K562 (cell line): ENCODE measurements at regions not wholly inside any gene's neighbourhood (a gene's known extent, or its start where the extent isn't known, plus 50 kb on each side); places are given as distances from the start of the nearest gene placed in this dataset.

Experiments used
- BCOR ChIP-seq: fragments of 450-650 bp; IDR thresholded peaks from 2 replicates; pipeline ENCODE4 v1.6.1; 2016
- CEBPZ ChIP-seq: fragments of 150-350 bp; IDR thresholded peaks from 2 replicates; pipeline ENCODE4 v1.6.1; 2014; ENCODE audit warnings: low read depth, mild to moderate bottlenecking, low read length, borderline replicate concordance
- CXXC5 ChIP-seq: fragments of 250-450 bp; sonication (Bioruptor Pico); IDR thresholded peaks from 2 replicates; pipeline ENCODE4 v1.8.0; 2022; ENCODE audit warnings: inconsistent platforms, mild to moderate bottlenecking, moderate library complexity
- HCFC1 ChIP-seq: IDR thresholded peaks from 2 replicates; pipeline ENCODE4 v1.6.1; 2012; ENCODE audit warnings: low read depth, low read length, improper control_type of control experiment
- HDAC8 ChIP-seq: fragments of 450-650 bp; IDR thresholded peaks from 2 replicates; pipeline ENCODE4 v1.6.1; 2016; ENCODE audit warnings: mild to moderate bottlenecking, missing genetic modification characterization, moderate library complexity, missing compliant biosample characterization
- HOMEZ ChIP-seq: fragments of 250-450 bp; sonication (Bioruptor Pico); IDR thresholded peaks from 2 replicates; pipeline ENCODE4 v1.4.0; 2020; ENCODE audit warnings: mild to moderate bottlenecking, moderate library complexity
- HOXB6 ChIP-seq: fragments of 250-450 bp; sonication (Bioruptor Pico); IDR thresholded peaks from 2 replicates; pipeline ENCODE4 v1.5.1; 2022; ENCODE audit warnings: mild to moderate bottlenecking, borderline replicate concordance
- MXD1 ChIP-seq: fragments of 250-450 bp; sonication (Bioruptor Pico); IDR thresholded peaks from 2 replicates; pipeline ENCODE4 v1.8.0; 2021; ENCODE audit warnings: borderline replicate concordance, mild to moderate bottlenecking, moderate library complexity; ENCODE audit not compliant: poor library complexity, severe bottlenecking
- MYBL2 ChIP-seq, 2 experiments: fragments of 450-650 bp in 1 of 2; sonication (generic) in 1 of 2; formaldehyde crosslinking in 1 of 2; IDR thresholded peaks; 2 replicates each; pipeline versions ENCODE4 v1.6.1 to v1.8.1; 2017 to 2022; ENCODE audit warnings: borderline replicate concordance in 1 of 2, inconsistent platforms in 1 of 2, low read depth in 1 of 2, mild to moderate bottlenecking in 1 of 2, missing genetic modification reagents in 1 of 2, moderate library complexity in 1 of 2
- MYC ChIP-seq, 2 experiments: fragments of 250-450 bp in 1 of 2; sonication (Bioruptor Pico) in 1 of 2; IDR thresholded peaks; 2 replicates each; pipeline versions ENCODE4 v1.5.1 to v1.6.1; 2012 to 2021; ENCODE audit warnings: low read depth in 2 of 2, borderline replicate concordance in 1 of 2, improper control_type of control experiment in 1 of 2, low read length in 1 of 2, mild to moderate bottlenecking in 1 of 2, moderate library complexity in 1 of 2
- NFRKB ChIP-seq: fragments of 450-650 bp; IDR thresholded peaks from 2 replicates; pipeline ENCODE4 v1.6.1; 2016; ENCODE audit warnings: low read depth
- NR4A1 ChIP-seq, 2 experiments: fragments of 250-450 bp in 1 of 2; fragments of 450-650 bp in 1 of 2; sonication (Bioruptor Pico) in 1 of 2; IDR thresholded peaks; 2 replicates each; pipeline versions ENCODE4 v1.4.0 to v1.6.1; 2016 to 2020; ENCODE audit warnings: mild to moderate bottlenecking in 2 of 2, missing compliant biosample characterization in 1 of 2, missing genetic modification characterization in 1 of 2, moderate library complexity in 1 of 2
- PYGO2 ChIP-seq: fragments of 450-650 bp; IDR thresholded peaks from 2 replicates; pipeline ENCODE4 v1.6.1; 2016; ENCODE audit warnings: mild to moderate bottlenecking, missing genetic modification characterization, moderate library complexity, missing compliant biosample characterization
- STAT5B ChIP-seq: fragments of 250-450 bp; sonication (Bioruptor Pico); IDR thresholded peaks from 2 replicates; pipeline ENCODE4 v1.8.0; 2021; ENCODE audit warnings: mild to moderate bottlenecking, inconsistent platforms
- TAF7 ChIP-seq: fragments of 450-650 bp; IDR thresholded peaks from 2 replicates; pipeline ENCODE4 v1.6.1; 2016; ENCODE audit warnings: missing genetic modification characterization, missing compliant biosample characterization
- TCF15 ChIP-seq: fragments of 250-450 bp; sonication (Bioruptor Pico); IDR thresholded peaks from 2 replicates; pipeline ENCODE4 v1.8.0; 2022; ENCODE audit warnings: moderate library complexity, mild to moderate bottlenecking, inconsistent platforms
- TOE1 ChIP-seq, 2 experiments: fragments of 450-650 bp in 1 of 2; sonication (generic) in 1 of 2; formaldehyde crosslinking in 1 of 2; IDR thresholded peaks; 2 replicates each; pipeline versions ENCODE4 v1.7.1 to v1.8.0; 2016 to 2022; ENCODE audit warnings: borderline replicate concordance in 2 of 2, mild to moderate bottlenecking in 2 of 2, antibody characterized with exemption in 1 of 2, inconsistent platforms in 1 of 2, low read depth in 1 of 2, missing genetic modification reagents in 1 of 2, moderate library complexity in 1 of 2
- VEZF1 ChIP-seq: fragments of 200-800 bp; sonication (Bioruptor generic); IDR thresholded peaks from 2 replicates; pipeline ENCODE4 v1.6.1; 2017; ENCODE audit warnings: missing genetic modification characterization, missing compliant biosample characterization
- ZBTB8A ChIP-seq: fragments of 450-650 bp; IDR thresholded peaks from 2 replicates; pipeline ENCODE4 v1.6.1; 2018; ENCODE audit warnings: mild to moderate bottlenecking, moderate library complexity; ENCODE audit not compliant: partially characterized antibody

GRCh38 chr6:150316936-150317335 lies 51.9 kb upstream of the IYD start (continued):
- TF ChIP-seq CEBPZ (no peak), HDAC8 (peak; percentile 71; the same call in 1 of the 2 replicates), MYC (IDR thresholded peaks at IDR 0.05; ENCODE audit: low read depth, low read length) (no peak), MYC (CRISPR knock-in tag; IDR thresholded peaks at IDR 0.05; ENCODE audit: borderline replicate concordance, low read depth) (0 out of 2 replicates have a peak, but pooled peaks have one; percentile 21), MXD1 (no peak), BCOR (no peak), HCFC1 (no peak), NFRKB (0 out of 2 replicates have a peak, but pooled peaks have one; percentile 21), CXXC5 (CRISPR knock-in tag) (0 out of 2 replicates have a peak, but pooled peaks have one; percentile 25), TCF15 (CRISPR knock-in tag) (0 out of 2 replicates have a peak, but pooled peaks have one; percentile 44), VEZF1 (CRISPR knock-in tag) (no peak), ZBTB8A (no peak), TOE1 (IDR thresholded peaks at IDR 0.05; ENCODE audit: borderline replicate concordance) (no peak), TOE1 (CRISPR knock-in tag; IDR thresholded peaks at IDR 0.05; ENCODE audit: borderline replicate concordance, low read depth) (no peak), TAF7 (tag) (no peak), HOMEZ (0 out of 2 replicates have a peak, but pooled peaks have one; percentile 34), HOXB6 (CRISPR knock-in tag) (no peak), STAT5B (no peak), MYBL2 (IDR thresholded peaks at IDR 0.05; ENCODE audit: low read depth) (no peak), MYBL2 (CRISPR knock-in tag; IDR thresholded peaks at IDR 0.05; ENCODE audit: borderline replicate concordance) (no peak), NR4A1 (CRISPR knock-in tag; IDR thresholded peaks at IDR 0.05) (no peak), NR4A1 (tag; IDR thresholded peaks at IDR 0.05) (peak; percentile 57; the same call in 1 of the 2 replicates), PYGO2 (tag) (no peak)
